IMR-90 (cell line): ENCODE measurements at regions not wholly inside any gene's neighbourhood (a gene's known extent, or its start where the extent isn't known, plus 50 kb on each side); places are given as distances from the start of the nearest gene placed in this dataset.

Experiments used
- CEBPB ChIP-seq: IDR thresholded peaks from 2 replicates; pipeline ENCODE4 v1.6.1; 2012; ENCODE audit warnings: low read depth, low read length, improper control_type of control experiment
- CTCF ChIP-seq: conservative IDR thresholded peaks from 2 replicates; pipeline ENCODE4 v1.5.1; 2012; ENCODE audit warnings: mild to moderate bottlenecking, low read depth, low read length, improper control_type of control experiment
- ELK1 ChIP-seq: fragments of 150-350 bp; IDR thresholded peaks from 2 replicates; pipeline ENCODE4 v1.6.1; 2016; ENCODE audit warnings: low read depth, mild to moderate bottlenecking, low read length, moderate library complexity, borderline replicate concordance
- MAFK ChIP-seq: IDR thresholded peaks from 2 replicates; pipeline ENCODE4 v1.6.1; 2012; ENCODE audit warnings: low read depth, low read length, improper control_type of control experiment
- NFE2L2 ChIP-seq: fragments of 150-350 bp; IDR thresholded peaks from 2 replicates; pipeline ENCODE4 v1.6.1; 2016; ENCODE audit warnings: low read depth, mild to moderate bottlenecking, low read length
- POLR2A ChIP-seq: IDR thresholded peaks from 2 replicates; pipeline ENCODE4 v1.6.1; 2012; ENCODE audit warnings: mild to moderate bottlenecking, low read depth, low read length
- RFX5 ChIP-seq: IDR thresholded peaks from 2 replicates; pipeline ENCODE4 v1.8.0; 2012; ENCODE audit warnings: low read depth, mild to moderate bottlenecking, low read length, moderate library complexity
- SMC3 ChIP-seq: fragments of 150-350 bp; IDR thresholded peaks from 2 replicates; pipeline ENCODE4 v1.6.1; 2016; ENCODE audit warnings: low read depth, mild to moderate bottlenecking, antibody characterized with exemption, low read length, moderate library complexity
- USF2 ChIP-seq: fragments of 150-350 bp; IDR thresholded peaks from 2 replicates; pipeline ENCODE4 v1.6.1; 2017; ENCODE audit warnings: mild to moderate bottlenecking, antibody characterized with exemption, low read length, low read depth

- no peak for TF ChIP-seq CTCF
- no peak for TF ChIP-seq RFX5
- TF ChIP-seq POLR2A = no peak
- TF ChIP-seq USF2 = no peak
- TF ChIP-seq NFE2L2 = no peak
- no peak for TF ChIP-seq CEBPB
- no peak for TF ChIP-seq MAFK
- no peak for TF ChIP-seq ELK1
- no peak for TF ChIP-seq SMC3
These were observed 65.0 kb upstream of the RPS13 start for GRCh38 chr11:17142450-17142849.
